Erythroblast (primary cell): ENCODE measurements at regions not wholly inside any gene's neighbourhood (a gene's known extent, or its start where the extent isn't known, plus 50 kb on each side); places are given as distances from the start of the nearest gene placed in this dataset.

Source experiments
- GATA1 ChIP-seq: IDR thresholded peaks from 2 replicates; pipeline ENCODE4 v1.6.1; 2011; ENCODE audit warnings: low read depth, mild to moderate bottlenecking, control low read depth, low read length, moderate library complexity
- POLR2A ChIP-seq: IDR thresholded peaks from 2 replicates; pipeline ENCODE4 v1.6.1; 2011; ENCODE audit warnings: mild to moderate bottlenecking, low read length

- no peak for TF ChIP-seq POLR2A
- TF ChIP-seq GATA1: no peak
These were observed 68.9 kb upstream of the POU2AF2 start for GRCh38 chr11:111176603-111177002.
